ENCODE measurements at regions not wholly inside any gene's neighbourhood (a gene's known extent, or its start where the extent isn't known, plus 50 kb on each side); places are given as distances from the start of the nearest gene placed in this dataset.
"Not testable (repeated sequence)": the region's sequence is repeated elsewhere in the genome, so short reads cannot be mapped to it uniquely, and the experiment has no call there.

DNA sequence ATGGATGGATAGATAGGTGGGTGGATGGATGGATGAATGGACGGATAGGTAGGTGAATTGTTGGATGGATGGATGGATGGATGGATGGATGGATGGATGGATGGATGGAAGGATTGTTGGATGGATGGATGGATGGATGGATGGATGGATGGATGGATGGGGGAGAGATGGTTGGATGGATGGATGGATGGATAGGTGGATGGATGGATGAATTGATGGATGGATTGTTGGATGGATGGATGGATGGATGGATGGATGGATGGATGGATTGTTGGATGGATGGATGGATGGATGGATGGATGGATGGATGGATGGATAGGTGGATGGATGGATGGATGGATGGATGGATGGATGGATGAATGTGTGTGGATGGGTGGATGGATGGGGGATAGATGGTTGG is 476.6 kb downstream of the MN1 start:
- DNase-seq, result not testable (repeated sequence)

DNA sequence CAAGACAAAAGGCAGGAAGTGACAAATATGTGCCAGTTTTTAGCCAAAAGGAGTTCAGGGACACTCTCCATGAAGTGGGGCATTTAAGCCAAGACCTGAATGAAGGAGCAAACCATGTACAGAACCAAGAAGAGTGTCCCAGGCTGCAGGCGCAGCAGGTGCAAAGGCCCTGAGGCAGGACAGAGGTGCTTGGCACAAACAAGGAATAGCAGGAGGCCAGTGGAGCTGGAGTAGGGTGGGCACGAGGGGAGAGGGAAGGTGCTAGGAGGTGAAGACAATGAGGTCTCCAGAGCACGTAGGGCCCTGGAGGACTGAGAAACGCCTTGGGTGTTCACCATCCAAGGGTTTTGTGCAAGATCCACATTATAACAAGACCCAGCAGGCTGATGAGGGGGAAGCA is 474.1 kb downstream of the MN1 start:
- DNase-seq, result no peak

DNA sequence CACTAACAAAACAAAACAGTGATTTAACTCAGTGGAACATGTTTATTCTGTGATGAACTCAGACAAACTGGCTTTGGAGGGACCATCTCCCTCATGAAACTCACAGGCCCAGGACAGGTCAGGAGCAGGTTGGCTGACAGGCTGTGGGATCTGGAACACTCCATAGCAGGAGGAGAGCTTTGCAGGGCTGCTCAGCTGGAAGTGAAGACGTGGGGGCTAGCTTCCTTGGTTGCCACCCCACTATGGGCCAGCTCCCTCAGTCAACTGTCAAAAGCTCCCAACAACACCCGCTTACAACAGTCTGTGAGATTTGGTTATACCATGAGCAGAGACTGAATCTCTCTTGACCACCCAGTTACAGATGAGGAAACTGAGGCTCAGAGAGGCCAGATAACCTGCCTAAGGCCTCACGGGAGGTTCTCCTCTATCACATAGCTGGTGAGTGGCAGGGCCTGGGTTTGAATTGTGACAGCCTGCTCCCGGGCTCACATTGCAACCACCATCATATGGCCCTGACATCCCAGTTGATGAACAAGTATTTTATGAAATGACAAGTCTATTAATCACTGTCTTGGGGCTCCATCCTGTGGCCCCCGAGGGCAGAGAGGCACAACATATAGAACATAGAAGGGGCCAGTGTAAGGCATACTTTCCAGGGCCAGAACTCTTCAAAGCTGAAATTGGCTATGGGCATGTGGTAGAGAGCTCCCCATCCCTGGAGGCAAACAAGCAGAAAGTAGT is 473.4 kb downstream of the MN1 start:
- no peak for DNase-seq

DNA sequence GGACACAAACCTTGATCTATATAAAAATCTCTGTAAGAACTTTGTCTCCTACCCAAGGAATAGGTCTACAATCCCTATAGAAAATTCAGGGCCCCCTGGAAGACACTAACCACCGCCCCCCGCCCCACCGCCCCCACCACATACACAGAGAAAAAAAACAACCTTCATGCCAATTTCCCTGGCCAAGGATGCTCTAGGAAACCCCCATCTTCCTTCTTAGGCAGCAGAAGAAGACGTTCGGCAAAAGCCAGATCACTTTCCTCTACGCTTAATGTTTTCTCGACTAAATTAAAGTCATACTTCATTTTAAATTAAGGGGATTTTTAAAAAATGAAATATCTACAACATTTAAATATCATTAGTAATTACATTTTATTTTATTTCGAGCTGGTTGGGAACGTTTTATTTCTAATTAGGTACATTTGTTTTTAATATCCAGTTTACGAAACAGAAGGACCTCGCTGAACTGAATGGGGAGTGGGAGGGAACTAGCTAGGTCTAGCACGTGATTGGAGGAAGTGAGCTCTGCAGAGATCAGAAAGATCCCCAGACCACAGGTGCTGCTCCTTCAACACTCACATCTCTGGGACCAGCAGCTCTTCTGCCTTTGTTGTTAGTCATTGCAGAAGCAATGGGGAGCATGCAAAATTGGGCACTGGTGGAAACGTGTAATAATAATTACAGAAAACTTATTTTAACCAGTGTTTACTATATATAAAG is 472.3 kb downstream of the MN1 start:
- no peak for DNase-seq

DNA sequence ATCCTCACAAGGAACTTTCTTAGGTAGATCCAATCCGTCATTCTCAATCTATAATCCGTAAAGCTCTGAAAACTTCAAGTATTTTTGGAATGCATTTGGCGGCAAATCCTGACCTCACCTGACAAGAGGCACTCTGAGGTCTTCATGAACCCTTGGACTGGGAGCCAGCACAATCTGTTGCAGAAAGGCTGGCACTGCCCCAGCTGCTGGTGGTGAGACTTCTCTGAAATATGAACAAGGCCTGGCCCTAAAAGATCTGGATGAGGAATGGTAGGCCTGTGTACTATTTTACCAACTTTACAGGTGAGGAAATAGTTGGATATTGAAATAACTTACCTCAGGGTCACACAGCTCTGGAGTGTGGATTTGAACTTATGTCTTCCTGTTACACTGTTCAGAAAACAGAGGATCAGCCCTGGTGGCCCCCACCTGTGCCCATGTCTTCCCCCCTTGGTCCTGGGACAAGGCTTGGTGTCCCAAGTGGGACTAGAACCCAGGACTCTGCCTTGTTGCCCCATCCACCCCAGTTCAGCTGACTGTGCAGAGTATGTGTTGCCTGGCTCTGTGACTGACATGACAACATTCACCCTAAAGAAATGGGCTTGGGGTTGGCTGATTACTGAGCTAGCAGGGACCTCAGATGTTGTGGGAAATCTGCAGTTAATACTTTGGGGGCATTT is 471.4 kb downstream of the MN1 start:
- DNase-seq, result no peak

DNA sequence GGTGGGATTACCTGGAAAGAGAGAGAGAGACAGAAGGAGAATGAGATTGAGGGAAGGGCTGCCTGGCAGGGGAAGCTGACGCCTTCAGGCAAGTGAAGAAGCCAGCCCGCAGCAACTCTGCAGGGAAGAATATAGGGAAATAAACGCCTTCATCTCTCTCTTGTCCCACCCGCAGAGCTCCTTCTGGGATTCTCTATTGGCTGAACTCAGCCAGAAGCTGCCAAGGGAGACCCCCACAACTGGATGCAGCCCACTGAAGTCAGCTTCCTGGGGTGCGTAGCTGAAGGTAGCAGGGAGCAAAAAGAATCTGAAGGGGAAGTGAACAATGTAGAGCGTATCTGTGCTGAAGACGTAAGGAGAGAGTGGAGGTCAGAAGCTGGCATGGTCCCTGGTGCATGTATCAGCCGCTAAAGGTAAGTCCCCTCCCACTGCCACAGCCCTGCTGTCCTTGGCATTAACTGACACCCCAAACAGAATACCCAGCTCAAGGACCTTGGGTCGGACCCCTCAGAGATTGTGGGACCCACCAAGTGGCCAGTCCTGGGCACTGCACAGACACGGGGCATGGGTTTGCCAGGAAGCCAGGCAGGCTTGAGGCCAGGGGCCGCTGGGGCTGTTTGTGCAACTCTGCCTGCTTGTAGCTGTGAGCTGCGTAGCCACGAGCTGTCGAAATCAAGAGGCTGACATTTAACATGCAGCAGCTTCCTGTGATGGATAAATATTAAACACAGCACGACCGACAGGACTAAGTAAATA is 469.9 kb downstream of the MN1 start:
- DNase-seq, result peak in 38 of 56 donors; percentile 2 to 76 (median 36)

DNA sequence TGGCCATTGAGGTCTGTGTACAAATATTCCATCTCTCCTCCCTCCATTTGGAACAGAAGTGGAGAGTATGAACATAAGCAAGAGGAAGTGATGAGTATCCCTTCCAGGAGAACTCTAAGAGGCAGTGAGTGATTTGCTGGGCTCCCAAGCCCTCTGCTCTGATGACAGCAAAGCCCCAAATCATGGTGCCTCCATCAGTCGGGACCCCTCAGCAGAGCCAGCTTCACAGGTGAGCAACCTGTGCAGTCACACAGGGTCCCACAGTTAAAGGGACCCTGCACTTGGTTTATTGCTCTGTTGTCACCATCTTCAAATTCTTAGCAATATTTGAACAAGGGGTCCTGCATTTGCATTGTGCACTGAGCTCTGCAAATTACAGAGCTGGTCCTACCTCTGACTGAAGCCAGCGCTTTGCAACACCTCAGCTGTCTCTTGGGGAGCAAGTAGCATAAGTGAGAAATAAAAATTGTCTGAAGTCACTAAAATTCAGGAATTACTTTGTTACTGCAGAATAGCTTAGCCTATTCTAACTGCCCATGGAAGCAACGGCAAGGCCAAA is 466.4 kb downstream of the MN1 start:
- no peak for DNase-seq

DNA sequence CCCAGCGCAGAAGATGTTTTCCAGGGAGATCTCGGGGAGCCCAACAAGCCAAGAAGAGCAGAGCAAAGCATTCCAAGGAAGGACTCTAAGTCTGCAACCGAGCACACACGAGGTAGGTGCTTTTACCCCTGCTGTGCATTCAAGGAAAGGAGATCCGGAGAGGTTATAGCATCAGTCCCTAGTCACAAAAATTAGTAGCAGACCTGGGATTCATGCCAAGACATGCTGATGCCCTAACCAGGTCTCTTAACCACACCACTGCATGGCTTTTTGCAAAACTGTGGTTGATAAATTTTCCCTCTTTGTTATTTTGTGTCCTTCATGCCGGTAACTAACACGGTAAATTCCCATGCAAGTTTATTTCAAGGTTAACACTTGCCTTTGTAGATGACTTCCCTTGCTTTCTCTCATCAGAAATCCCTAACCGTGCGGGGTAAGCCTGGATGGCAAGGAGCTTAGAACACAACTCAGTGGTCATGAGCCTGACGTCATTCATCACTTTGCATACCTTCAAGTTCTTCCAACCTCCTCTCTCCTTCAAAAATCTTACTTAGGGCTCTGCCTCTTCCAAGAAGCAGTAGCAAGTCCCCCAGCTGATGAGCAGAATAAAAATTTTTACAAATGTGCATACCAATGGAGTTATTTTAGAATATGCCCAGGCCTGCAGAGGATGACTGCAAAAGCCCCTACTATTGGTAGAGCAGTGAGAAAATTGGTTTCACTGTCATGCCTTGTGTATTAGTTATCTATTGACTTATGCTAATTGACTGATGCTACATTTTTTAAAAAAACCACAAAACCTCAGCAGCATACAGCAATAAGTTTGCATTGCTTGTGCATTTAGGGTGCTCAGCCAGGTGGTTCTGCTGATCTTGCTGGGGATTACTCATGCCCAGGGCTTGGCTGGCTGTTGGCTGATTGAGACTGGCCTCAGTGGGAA is 465.1 kb downstream of the MN1 start:
- no peak for DNase-seq

DNA sequence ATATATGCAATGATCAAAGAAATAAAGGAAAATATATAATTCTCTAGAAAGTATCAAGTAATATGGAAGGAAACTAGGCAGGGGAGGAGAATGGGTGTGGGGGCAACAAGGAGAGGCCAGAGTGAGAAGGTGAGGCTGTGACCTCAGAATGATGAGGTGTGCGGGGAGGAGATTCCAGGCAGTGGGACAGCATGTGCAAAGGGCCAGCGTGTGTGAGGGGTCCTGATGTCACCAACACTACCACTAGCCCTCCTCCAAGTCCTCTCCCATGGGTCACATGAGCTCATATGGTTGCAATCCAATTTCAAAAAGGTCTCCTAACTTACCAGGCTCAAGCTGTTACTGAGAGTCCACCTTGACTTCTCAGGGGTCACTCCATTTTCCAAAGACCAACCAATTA is 463.9 kb downstream of the MN1 start:
- no peak for DNase-seq

DNA sequence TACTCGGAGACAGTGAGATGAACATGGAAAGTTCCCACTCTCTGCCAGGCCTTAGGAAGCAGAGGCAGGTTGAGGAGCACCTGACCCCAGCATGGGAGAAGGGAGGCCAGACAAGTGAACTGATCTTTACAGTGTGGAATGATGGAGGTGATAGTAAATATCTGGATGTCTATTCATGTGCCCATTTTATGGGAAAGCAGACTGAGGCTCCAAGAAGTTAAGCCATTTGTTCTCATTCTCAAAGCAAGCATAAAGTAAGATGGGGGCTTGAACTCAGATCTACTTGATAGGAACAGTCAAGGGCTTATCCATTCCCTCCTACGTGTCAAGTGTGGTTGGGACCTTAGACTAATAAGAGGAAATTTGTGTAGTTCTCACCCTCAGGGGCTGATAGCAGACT is 461.5 kb downstream of the MN1 start:
- DNase-seq, result no peak

DNA sequence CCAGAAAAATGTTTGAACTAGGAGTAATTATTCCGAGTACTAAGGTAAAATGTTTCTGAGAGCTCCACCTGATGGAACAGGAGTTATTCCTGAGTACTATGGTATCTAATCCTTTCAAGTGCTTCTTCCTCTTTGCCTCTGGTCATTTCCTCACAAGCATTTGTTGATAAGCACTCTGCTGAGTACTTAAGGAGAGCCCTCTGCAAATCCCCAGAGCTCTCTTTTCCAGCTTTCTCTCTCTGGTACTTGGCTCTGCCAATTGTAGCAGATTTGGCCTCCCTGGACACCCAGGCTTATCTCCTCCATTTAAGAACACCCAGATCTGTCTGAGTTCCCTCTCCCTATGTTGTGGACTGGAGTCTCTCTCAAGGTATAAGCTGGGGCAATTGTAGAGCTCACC is 457.0 kb downstream of the MN1 start:
- no peak for DNase-seq

DNA sequence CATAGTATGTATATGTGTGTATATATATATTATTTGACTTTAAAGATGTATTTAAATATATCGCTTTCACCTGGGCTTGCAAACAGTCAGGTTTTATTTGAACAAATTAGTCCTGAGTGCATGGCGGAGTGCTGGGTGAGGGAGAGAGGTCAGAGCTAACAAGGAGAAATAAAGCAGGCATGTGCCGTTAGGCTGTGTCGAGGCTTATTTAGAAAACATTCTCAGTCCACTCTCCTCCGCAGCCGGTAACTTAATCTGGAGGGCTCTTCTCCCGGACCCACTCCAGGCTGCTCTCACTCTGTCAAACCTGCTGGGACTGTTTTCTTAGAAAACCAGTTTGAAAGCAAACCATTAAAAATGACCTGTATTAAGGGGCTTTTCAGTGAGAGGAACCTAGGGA is 455.9 kb downstream of the MN1 start:
- DNase-seq, result no peak

DNA sequence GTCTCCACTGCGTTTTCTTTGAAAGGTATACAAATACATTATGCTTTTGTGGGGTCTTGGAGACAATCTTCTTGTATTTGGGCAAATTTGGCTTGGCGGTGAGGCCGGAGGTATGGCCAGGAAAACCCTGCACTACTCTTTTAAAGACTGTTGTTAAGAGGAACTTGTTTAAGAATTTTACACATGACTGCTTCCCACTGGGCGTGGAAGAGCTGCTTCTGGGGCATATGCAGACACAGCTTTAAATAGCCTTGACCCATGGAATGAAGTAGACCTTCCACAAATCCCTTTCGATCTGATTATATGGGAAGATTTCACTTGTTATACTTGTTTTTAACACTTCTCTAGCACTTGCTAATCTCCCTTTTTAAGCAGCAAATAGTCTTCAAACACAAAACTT is 453.6 kb downstream of the MN1 start:
- DNase-seq, result no peak

DNA sequence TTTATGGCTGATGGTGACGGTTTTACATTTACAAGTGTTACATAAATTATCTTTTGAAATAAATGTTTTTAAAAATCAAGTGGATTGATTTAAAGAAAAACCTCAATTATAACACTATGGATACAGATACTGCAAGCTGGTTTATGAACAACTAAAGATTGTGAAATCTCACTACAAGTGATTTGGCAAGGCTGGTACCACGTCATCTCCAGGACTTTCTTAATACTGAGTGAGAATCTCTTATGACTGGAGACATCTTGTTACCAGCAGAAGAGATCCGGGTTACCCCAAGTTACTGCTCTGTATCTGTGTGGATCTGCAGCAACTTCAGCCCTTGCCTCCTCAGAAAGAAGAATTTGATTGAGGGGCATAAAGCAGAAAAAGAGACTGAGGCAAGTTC is 452.9 kb downstream of the MN1 start:
- DNase-seq, result no peak

DNA sequence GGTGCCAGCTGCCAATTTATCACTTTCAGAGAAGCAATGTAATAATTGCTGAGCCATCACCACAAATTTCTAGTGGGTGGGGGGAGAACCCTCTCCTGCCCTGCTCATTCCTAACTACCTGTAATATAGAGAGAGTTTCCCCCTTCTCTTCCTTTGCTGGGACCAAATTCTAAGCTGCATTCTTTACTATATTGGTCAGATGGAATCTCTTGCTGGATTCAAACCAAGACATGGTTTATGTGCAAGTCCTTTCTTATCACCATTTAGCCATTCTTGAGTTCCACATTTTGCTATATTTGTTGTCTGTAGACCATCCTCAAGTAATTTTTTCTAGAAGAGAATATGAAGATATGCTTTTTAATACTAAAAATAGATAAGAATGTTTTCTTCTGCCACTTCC is 452.1 kb downstream of the MN1 start:
- no peak for DNase-seq

DNA sequence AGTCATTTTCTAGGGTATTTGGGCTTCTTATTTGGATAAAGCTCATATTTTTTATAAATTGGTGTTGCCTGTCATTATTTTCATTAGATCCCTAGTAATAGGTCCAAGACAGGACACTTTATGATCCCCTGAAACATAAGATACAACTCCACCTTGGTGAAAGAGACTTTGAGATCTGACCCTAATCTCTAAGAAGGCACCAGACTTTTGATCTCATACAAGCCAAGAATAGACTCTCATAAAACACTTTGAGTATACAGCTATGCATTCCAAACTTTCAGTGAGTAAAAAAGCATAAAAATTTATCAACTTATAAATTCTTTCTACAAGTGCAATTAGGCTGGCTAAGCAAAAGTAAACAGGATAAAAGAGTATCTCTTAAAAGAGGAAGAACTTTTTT is 451.2 kb downstream of the MN1 start:
- DNase-seq, result no peak

DNA sequence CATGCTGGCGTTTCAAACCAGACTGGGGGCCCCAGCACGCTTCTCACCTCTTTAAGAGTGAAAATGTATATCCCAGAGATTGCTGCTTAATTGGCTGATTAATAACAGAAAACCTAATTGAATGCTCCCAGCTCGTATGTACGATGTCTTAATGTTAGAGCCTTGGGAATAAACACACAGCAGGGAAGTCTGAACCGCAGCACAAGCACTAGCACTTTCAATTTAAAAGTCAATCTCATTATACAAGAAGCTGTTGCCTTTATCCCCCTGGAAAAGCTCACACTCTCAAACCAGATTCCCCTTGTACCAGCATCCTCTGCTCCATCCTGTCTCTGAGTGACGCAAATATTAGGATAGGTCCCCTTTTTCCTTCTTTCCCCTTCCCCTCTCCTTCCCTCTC is 449.1 kb downstream of the MN1 start:
- no peak for DNase-seq

DNA sequence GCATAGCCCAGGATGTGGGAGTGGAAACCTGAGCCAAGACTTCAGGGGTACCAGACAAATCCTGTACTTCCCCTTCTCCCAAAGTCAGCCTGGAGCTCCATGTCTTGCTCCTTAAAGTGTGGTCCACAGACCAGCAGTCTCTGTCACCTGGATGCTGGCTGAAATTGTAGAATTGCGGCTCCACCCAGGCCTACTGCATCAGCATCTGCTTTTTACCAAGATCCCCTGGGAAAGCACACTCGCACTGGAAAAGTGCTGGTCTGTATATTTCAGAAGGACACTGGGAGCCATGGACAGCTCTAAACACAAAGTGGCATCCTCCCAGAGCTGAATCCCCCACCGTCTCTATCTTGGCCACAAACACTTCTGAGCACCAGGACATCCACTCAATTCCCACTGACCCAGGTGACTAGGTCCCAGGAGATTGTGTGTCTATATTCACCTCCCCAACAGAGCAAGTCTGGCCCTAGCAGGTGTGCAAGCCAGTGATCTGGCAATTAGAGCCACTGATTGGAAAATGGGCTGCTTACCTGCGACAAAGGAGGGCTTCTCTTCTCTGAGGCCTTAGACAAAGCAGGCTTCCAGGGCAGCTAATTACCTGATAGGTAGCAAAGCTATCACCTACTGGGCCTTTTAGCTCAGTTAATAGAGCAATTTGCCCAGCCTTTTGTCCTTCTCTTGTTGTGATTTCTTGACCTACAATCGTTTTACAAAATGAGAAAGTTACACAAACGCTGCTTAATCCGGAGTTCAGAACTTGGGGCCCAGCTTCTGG is 443.3 kb downstream of the MN1 start:
- no peak for DNase-seq

DNA sequence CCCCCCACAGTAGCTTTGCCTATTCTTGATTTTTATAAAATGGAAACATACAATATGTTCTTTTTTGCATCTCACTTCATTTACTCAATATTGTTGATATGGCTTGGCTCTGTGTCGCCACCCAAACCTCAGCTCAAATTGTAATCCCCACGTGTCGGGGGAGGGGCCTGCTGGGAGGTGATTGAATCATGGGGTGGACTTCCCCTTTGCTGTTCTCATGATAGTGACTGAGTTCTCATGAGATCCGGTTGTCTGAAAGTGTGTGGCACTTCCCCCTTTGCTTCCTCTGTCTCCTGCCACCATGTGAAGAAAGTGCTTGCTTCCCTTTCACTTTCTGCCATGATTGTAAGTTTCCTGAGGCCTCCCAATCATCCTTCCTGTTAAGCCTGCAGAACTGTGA is 431.3 kb downstream of the MN1 start:
- DNase-seq, result no peak

DNA sequence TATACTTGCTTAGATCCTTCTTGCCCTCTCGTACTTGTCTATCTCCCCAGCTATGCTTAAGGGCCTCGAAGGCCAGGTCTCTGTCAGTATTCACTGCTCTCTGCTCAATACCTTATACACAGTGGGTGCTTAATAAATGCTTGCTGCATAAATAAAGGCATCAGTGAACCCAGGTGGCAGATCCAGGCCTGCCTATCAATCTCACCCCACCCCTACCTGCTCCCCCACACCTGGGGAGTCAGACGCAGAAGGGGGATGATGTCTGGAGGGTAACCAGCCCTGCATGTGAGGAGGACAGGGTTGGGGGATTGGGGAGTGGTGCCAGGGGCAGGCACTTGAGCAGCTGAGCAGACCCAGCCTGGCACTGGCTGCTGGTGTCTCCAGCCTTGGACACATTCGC is 430.6 kb downstream of the MN1 start:
- no peak for DNase-seq

Data from nucleus accumbens (tissue), 56 donors.